SU-DHL-6 (cell line): ENCODE measurements at regions not wholly inside any gene's neighbourhood (a gene's known extent, or its start where the extent isn't known, plus 50 kb on each side); places are given as distances from the start of the nearest gene placed in this dataset.

Source experiments
- CTCF ChIP-seq: fragments of 200-600 bp; sonication (generic); IDR thresholded peaks from one replicate; pipeline ENCODE4 v1.5.1; 2017; ENCODE audit warnings: antibody characterized with exemption, mild to moderate bottlenecking, low read length, moderate library complexity; ENCODE audit not compliant: insufficient read depth, poor library complexity, severe bottlenecking
- EZH2phosphoT487 ChIP-seq: fragments of 200-600 bp; sonication (generic), shearing (Covaris generic); conservative IDR thresholded peaks from 2 replicates; pipeline ENCODE4 v1.6.1; 2018; ENCODE audit warnings: mild to moderate bottlenecking, antibody characterized with exemption, low read length, moderate library complexity, mixed read lengths

GRCh38 chr1:228650946-228651345 lies 84.3 kb upstream of the RHOU start:
- no peak for TF ChIP-seq CTCF
- TF ChIP-seq EZH2phosphoT487 = no peak
